Right ventricle myocardium superior (tissue), 1 donor: ENCODE measurements at regions not wholly inside any gene's neighbourhood (a gene's known extent, or its start where the extent isn't known, plus 50 kb on each side); places are given as distances from the start of the nearest gene placed in this dataset.

Experiments
- ATAC-seq: fragments of 200-7000 bp; cut with Tn5 transposase; one replicate; pipeline ENCODE4 v1.9.1; 2020; ENCODE audit warnings: mild to moderate bottlenecking; ENCODE audit not compliant: poor library complexity
- DNase-seq: peaks from one replicate; pipeline ENCODE4 v3.0.0-alpha.2; 2020
- intact Hi-C: fragments of 100-400 bp; cut with DNase I; formaldehyde crosslinking; loops from one replicate; pipeline ENCODE4 v1.11.2; 2022
- donor health status: DM: no; HTN: yes; CAD: no; lungs with severe emphysema.

GRCh38 chr5:98042521-98042920 lies 730.9 kb upstream of the RGMB start:
- intact Hi-C loops: no loop called here
- ATAC-seq: no peak
- no peak for DNase-seq

- ATAC-seq (no peak), DNase-seq (no peak)
- intact Hi-C loops: no loop called here
Observed at GRCh38 chr5:98042961-98043360, 730.5 kb upstream of the RGMB start.

GRCh38 chr5:98050583-98050982 lies 722.9 kb upstream of the RGMB start:
- intact Hi-C loops: no loop called here
- ATAC-seq (no peak), DNase-seq (no peak)

- no peak for DNase-seq
- no peak for ATAC-seq
- intact Hi-C loops: no loop called here
Observed at GRCh38 chr5:98053170-98053569, 720.3 kb upstream of the RGMB start.

- DNase-seq (no peak), ATAC-seq (no peak)
- intact Hi-C loops: no loop called here
Observed at GRCh38 chr5:98060148-98060547, 713.3 kb upstream of the RGMB start.

GRCh38 chr5:98064118-98064685 lies 709.3 kb upstream of the RGMB start:
- DNase-seq: no peak
- no peak for ATAC-seq
- intact Hi-C loops: no loop called here

- intact Hi-C loops: no loop called here
- no peak for DNase-seq
- ATAC-seq: no peak
Observed at GRCh38 chr5:98065261-98065909, 708.1 kb upstream of the RGMB start.

- no peak for DNase-seq
- intact Hi-C loops: no loop called here
- no peak for ATAC-seq
Observed at GRCh38 chr5:98066910-98067309, 706.6 kb upstream of the RGMB start.

GRCh38 chr5:98069876-98070512 lies 703.5 kb upstream of the RGMB start:
- ATAC-seq (no peak), DNase-seq (no peak)
- intact Hi-C loops: no loop called here

GRCh38 chr5:98072921-98073320 lies 700.5 kb upstream of the RGMB start:
- intact Hi-C loops: no loop called here
- no peak for ATAC-seq

GRCh38 chr5:98076501-98076900 lies 697.0 kb upstream of the RGMB start:
- intact Hi-C loops: no loop called here
- ATAC-seq (no peak), DNase-seq (no peak)

More at GRCh38 chr5:98072921-98073320, 700.5 kb upstream of the RGMB start:
- no peak for DNase-seq

GRCh38 chr5:98085593-98085992 lies 687.9 kb upstream of the RGMB start:
- DNase-seq (no peak), ATAC-seq (no peak)
- intact Hi-C loops: no loop called here

GRCh38 chr5:98095072-98095471 lies 678.4 kb upstream of the RGMB start:
- intact Hi-C loops: no loop called here
- ATAC-seq (no peak), DNase-seq (no peak)

GRCh38 chr5:98096155-98096554 lies 677.3 kb upstream of the RGMB start:
- DNase-seq (no peak), ATAC-seq (no peak)
- intact Hi-C loops: no loop called here

- DNase-seq (no peak), ATAC-seq (no peak)
- intact Hi-C loops: no loop called here
Observed at GRCh38 chr5:98099448-98100105, 673.9 kb upstream of the RGMB start.

GRCh38 chr5:98101131-98101530 lies 672.3 kb upstream of the RGMB start:
- intact Hi-C loops: no loop called here
- ATAC-seq: no peak

GRCh38 chr5:98102936-98103335 lies 670.5 kb upstream of the RGMB start:
- intact Hi-C loops: no loop called here
- ATAC-seq: no peak
- no peak for DNase-seq

More at GRCh38 chr5:98101131-98101530, 672.3 kb upstream of the RGMB start:
- no peak for DNase-seq

- ATAC-seq: no peak
- intact Hi-C loops: no loop called here
- DNase-seq: no peak
Observed at GRCh38 chr5:98103807-98104206, 669.7 kb upstream of the RGMB start.

- intact Hi-C loops: no loop called here
- ATAC-seq: no peak
- no peak for DNase-seq
Observed at GRCh38 chr5:98104454-98105188, 668.8 kb upstream of the RGMB start.
